22Rv1 (cell line): ENCODE measurements at regions not wholly inside any gene's neighbourhood (a gene's known extent, or its start where the extent isn't known, plus 50 kb on each side); places are given as distances from the start of the nearest gene placed in this dataset.

Source experiments
- H3K27ac ChIP-seq: fragments of 450-650 bp; 2 replicates; pipeline ENCODE4 v1.5.1; 2017
- CTCF ChIP-seq: fragments of 450-650 bp; IDR thresholded peaks from 2 replicates; pipeline ENCODE4 v1.5.1; 2017; ENCODE audit warnings: mild to moderate bottlenecking
- ZFX ChIP-seq: fragments of 450-650 bp; IDR thresholded peaks from 2 replicates; pipeline ENCODE4 v1.6.1; 2017; ENCODE audit warnings: antibody characterized with exemption, borderline replicate concordance

- TF ChIP-seq CTCF (no peak), ZFX (no peak)
- no peak overlapping the region for H3K27ac ChIP-seq
Observed at GRCh38 chr6:44715188-44715587, 327.7 kb downstream of the CDC5L start.

- H3K27ac ChIP-seq = no peak overlapping the region
- TF ChIP-seq CTCF (no peak), ZFX (no peak)
Observed at GRCh38 chr6:44715925-44716324, 328.4 kb downstream of the CDC5L start.

- no peak overlapping the region for H3K27ac ChIP-seq
- no peak for TF ChIP-seq ZFX
Observed at GRCh38 chr6:44717431-44717830, 329.9 kb downstream of the CDC5L start.

GRCh38 chr6:44721954-44722578 is 334.6 kb downstream of the CDC5L start:
- no peak overlapping the region for H3K27ac ChIP-seq
- TF ChIP-seq ZFX = no peak
- no peak for TF ChIP-seq CTCF

GRCh38 chr6:44722736-44723135 is 335.2 kb downstream of the CDC5L start:
- TF ChIP-seq ZFX (no peak), CTCF (no peak)
- no peak overlapping the region for H3K27ac ChIP-seq

- TF ChIP-seq CTCF (no peak), ZFX (no peak)
- no peak overlapping the region for H3K27ac ChIP-seq
Observed at GRCh38 chr6:44723439-44724197, 336.1 kb downstream of the CDC5L start.

- H3K27ac ChIP-seq = no peak overlapping the region
- TF ChIP-seq ZFX (no peak), CTCF (no peak)
Observed at GRCh38 chr6:44725070-44725469, 337.6 kb downstream of the CDC5L start.
